BLaER1 treated with 17β-estradiol and CSF1 and Interleukin-3, amounts not matched to agents 10 nM and 100 nM (cell line): ENCODE measurements at regions not wholly inside any gene's neighbourhood (a gene's known extent, or its start where the extent isn't known, plus 50 kb on each side); places are given as distances from the start of the nearest gene placed in this dataset.

Source experiments
- H3K27ac ChIP-seq, 11 experiments: shearing (Covaris generic); formaldehyde crosslinking; 2 replicates each; pipeline ENCODE4 v1.8.1; 2022
- H3K27me3 ChIP-seq, 11 experiments: shearing (Covaris generic); formaldehyde crosslinking; 2 replicates each; pipeline ENCODE4 v1.8.1; 2022
- H3K36me3 ChIP-seq, 11 experiments: shearing (Covaris generic); formaldehyde crosslinking; 2 replicates each; pipeline ENCODE4 v1.8.1; 2022
- H3K4me1 ChIP-seq, 10 experiments: shearing (Covaris generic); formaldehyde crosslinking; 2 replicates each; pipeline ENCODE4 v1.8.1; 2022
- H3K4me2 ChIP-seq, 11 experiments: shearing (Covaris generic); formaldehyde crosslinking; 2 replicates each; pipeline ENCODE4 v1.8.1; 2022
- H3K4me3 ChIP-seq, 10 experiments: shearing (Covaris generic); formaldehyde crosslinking; 2 replicates each; pipeline ENCODE4 v1.8.1; 2022
- H3K9ac ChIP-seq, 11 experiments: shearing (Covaris generic); formaldehyde crosslinking; 2 replicates each; pipeline ENCODE4 v1.8.1; 2022
- H3K9me3 ChIP-seq, 11 experiments: shearing (Covaris generic); formaldehyde crosslinking; replicated peaks in 1 of 11; 2 replicates each; pipeline ENCODE4 v1.8.1; 2022
- H4K20me1 ChIP-seq, 11 experiments: shearing (Covaris generic); formaldehyde crosslinking; 2 replicates each; pipeline ENCODE4 v1.8.1; 2022
- Cebpa-rat ChIP-seq, 11 experiments: shearing (Covaris generic); IDR thresholded peaks; 2 replicates each; pipeline ENCODE4 v1.8.1; 2022

DNA sequence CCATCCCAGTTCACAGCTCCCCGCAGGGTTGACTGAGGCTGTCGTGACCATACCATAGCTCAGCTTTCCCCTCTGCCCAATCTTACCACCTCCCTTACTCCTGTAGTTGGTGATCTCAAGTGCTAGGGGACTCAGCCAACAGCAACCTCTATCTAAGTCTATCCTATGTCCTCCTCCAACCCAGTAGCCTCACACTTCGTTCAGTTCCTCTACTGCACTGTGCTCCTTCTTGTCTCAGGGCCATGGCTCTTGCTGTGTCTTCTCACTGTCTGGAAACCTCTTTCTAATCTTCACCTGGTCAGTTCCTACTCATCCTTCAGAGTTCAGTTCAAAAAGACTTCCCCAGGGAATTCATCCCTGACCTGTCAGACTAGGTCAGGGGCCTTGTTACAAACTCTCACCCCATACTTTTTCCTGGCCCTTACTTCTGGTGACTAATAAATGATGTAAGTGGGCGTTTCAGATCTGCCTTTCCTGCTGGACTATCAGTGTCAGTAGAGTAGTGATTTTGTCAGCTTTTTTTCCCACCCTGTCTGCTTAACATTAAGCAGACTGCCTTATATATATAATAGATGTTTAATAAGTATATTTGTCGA lies 53.6 kb upstream of the NR3C1 start:
- TF ChIP-seq Cebpa-rat (IDR thresholded peaks at IDR 0.05), result no peak
- Histone ChIP-seq H4K20me1 (no peaks in the 10 kb centered on the region), H3K4me1 (peaks cover 0 to 25% (median 0%) of the 10 kb centered on the region in 10 experiments; a peak in 6 of 20 replicates), H3K9me3 (peaks cover 0 to 15% (median 0%) of the 10 kb centered on the region in 11 experiments; a peak in 3 of 22 replicates), H3K4me3 (no peak overlapping the region), H3K36me3 (no peaks in the 10 kb centered on the region), H3K27ac (peak overlapping the region in 1 of 11 experiments; percentile 23; a peak in 1 of 22 replicates), H3K4me2 (peak overlapping the region in 3 of 11 experiments; percentile 9 to 39 (median 20); a peak in 5 of 22 replicates), H3K27me3 (no peaks in the 10 kb centered on the region), H3K9ac (no peak overlapping the region)

DNA sequence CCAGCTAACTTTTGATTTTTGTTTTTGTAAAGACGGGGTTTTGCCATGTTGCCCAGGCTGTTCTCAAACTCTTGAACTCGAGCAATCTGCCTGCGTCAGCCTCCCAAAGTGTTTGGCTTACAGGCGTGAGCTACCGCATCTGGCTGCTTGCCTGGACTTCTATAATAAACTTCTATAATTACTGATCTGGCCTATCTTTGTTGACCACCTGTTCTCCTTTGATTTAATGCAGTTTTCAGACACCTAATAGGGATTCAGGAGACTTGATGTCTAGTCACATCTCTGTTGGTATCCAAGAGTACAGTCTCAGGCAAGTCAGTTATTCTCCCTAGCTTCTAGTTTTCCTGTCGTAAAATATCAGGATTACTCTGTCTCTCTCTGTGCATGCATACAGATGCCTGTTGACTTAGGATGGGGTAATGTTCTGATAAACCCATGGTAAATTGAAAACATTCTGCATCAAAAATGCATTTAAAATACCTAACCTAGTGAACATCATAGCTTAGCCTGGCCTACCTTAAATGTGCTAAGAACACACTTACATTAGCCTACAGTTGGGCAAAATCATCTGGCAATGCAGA lies 51.5 kb upstream of the NR3C1 start:
- H4K20me1 ChIP-seq, result no peaks in the 10 kb centered on the region
- H3K4me1 ChIP-seq, result peaks cover 0 to 25% (median 0%) of the 10 kb centered on the region in 10 experiments; a peak in 6 of 20 replicates
- no peak for TF ChIP-seq Cebpa-rat (IDR thresholded peaks at IDR 0.05)
- H3K9me3 ChIP-seq, result peaks cover 0 to 15% (median 0%) of the 10 kb centered on the region in 11 experiments; a peak in 3 of 22 replicates
- no peak overlapping the region for H3K4me2 ChIP-seq
- H3K4me3 ChIP-seq, result no peak overlapping the region
- H3K27ac ChIP-seq, result no peak overlapping the region
- no peak overlapping the region for H3K9ac ChIP-seq
- H3K27me3 ChIP-seq, result no peaks in the 10 kb centered on the region
- no peaks in the 10 kb centered on the region for H3K36me3 ChIP-seq

DNA sequence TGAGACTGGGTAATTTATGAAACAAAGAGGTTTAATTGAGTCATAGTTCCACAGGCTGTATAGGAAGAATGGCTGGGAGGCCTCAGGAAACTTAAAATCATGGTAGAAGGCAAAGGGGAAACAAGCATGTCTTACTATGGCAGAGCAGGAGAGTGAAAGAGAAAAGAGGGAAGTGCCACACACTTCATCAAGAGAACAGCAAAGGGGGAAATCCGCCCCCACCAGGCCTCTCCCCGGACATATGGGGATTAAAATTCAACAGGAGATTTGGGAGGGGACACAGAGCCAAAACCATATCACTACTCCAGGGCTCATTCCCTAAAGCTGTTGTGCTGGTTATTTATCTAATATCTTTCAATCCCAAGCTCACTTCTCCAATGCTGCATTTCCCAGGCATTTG lies 50.2 kb upstream of the NR3C1 start:
- TF ChIP-seq Cebpa-rat (IDR thresholded peaks at IDR 0.05), result no peak
- Histone ChIP-seq H3K4me2 (peak overlapping the region in 3 of 11 experiments; percentile 10 to 15 (median 13); a peak in 4 of 22 replicates), H3K9ac (no peak overlapping the region)

More for the DNA sequence above, 50.2 kb upstream of the NR3C1 start:
- peak overlapping the region in 2 of 11 experiments; percentile 4 to 5; a peak in 1 of 22 replicates for H3K27ac ChIP-seq
- H3K9me3 ChIP-seq, result peaks cover 0 to 15% (median 0%) of the 10 kb centered on the region in 11 experiments; a peak in 4 of 22 replicates
- H3K27me3 ChIP-seq, result no peaks in the 10 kb centered on the region
- no peaks in the 10 kb centered on the region for H3K36me3 ChIP-seq
- H3K4me1 ChIP-seq, result peaks cover 0 to 25% (median 0%) of the 10 kb centered on the region in 10 experiments; a peak in 6 of 20 replicates
- H3K4me3 ChIP-seq, result no peak overlapping the region
- no peaks in the 10 kb centered on the region for H4K20me1 ChIP-seq
